HG03097 (cell line): ENCODE measurements at regions not wholly inside any gene's neighbourhood (a gene's known extent, or its start where the extent isn't known, plus 50 kb on each side); places are given as distances from the start of the nearest gene placed in this dataset.
"Not testable (repeated sequence)": the region's sequence is repeated elsewhere in the genome, so short reads cannot be mapped to it uniquely, and the experiment has no call there.

Experiments used
- ATAC-seq: cut with Tn5 transposase; IDR thresholded peaks from one replicate; pipeline ENCODE4 v1.9.1; 2021; ENCODE audit not compliant: unreplicated experiment, low FRiP score

DNA sequence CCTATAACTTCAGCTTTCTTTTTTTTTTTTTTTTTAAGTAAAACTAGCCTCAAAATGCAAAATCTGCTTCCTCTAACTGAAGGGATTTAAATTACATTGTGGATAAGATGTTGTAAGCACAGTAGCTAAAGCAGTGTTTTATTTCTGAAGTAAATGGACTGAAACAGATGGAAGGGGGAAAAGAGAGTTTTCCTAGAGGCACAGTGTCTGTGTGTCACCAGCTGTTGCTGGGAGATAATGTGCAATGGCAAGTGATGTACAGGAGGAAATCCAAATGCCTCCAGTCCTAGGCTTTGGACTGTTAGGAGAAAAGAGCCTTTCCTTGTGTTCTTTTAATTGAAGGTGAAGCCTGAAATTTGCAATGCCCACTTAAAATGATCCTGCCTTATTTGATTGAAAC, 672.1 kb downstream of the GRXCR1 start:
- ATAC-seq, result no peak

DNA sequence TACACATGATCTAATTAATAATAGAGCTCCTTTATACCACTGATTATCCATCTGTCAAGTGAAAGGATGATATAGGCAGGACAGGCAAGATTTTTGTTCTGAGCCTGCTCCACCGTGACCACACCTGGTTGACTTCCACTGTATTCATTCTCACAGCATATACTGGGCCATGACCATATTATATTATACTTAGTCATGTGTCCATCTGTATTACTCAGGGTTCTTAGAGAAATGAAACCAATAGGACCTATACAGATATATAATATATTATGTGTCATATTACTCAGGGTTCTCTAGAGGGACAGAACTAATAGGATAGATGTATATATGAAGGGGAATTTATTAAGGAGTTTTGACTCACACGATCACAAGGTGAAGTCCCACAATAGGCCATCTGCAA, 675.1 kb downstream of the GRXCR1 start:
- no peak for ATAC-seq

DNA sequence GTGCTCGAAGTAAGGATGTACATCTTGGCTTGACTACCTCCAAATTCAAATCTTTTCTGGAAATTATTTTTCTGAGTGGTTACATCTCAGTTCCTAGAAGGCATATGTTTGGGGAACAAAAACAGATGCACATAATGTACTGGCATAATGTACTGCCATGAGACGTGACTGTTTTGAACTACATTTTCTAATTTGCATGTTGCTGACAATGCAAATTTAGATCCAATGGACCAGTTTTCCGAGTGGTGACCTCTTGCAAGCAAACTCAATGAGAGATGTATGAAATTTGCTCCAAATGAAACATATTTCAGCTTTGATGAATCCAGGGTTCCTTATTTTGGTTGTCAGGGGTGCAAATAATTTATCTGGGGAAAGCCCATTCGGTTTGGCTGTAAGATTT, 694.3 kb downstream of the GRXCR1 start:
- no peak for ATAC-seq

DNA sequence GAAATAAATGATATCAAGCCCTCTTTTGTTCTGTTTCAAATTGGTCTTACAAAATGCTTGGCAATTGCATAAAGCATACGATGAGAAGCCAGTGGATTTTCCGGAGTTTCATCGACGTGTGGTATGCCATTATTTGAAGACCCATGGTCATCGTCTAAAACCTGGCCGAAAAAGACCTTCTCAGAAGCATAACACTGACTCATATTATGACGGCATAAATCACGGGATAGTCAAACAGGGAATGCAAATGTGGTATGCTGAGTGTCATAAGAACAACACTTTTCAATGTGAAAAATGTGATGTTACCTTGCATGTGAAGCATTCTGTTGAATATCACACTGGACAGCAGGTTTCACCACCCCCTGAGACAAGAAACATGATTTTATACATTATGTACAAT, 695.2 kb downstream of the GRXCR1 start:
- ATAC-seq, result no peak

DNA sequence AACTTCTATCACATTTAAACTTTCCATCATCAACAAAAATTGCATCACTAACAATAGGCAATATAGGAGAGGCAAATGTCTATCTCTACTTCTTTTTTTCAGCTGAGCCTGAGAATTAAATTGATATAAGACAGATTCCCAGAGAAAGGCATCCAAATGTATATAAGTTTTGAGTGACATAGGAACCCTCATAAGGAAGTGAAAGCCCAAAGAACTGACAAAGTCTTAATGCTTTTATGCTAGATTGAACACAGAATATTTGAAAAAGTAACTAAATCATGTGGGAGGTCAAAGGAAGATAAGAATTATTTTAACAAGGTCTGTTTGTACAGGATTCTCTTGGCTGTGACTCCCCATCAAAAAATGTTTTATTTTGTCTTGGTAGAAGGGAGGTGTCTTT, 714.9 kb downstream of the GRXCR1 start:
- ATAC-seq, result no peak

DNA sequence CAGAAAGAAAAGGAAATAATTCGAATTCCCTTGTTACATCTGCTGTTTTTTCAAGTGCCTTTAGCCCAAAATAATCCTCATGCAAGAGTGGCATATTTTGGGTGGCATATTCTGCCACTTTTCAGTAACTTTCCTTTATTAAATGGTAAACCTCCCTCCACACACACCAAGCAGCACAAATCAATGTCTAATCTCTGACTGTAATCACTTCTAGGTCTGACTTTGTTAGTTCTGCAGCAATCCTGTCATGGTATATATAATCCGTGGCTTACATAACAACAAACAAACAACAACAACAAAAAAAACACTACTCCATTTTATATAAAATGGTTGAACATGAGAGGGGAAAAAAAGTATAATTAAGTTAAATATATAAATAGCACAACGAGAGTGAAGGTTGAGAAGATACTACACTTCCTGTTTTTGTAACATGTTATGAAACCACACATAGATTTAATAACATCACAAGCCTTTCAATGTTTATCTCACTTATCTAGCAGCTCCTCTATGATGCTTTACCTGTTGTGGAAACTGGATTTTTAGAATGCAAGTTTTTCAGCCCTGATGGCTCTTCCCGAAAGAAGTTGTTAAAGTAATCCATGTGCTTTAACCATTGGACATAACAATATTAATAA, 715.4 kb downstream of the GRXCR1 start:
- ATAC-seq, result no peak

DNA sequence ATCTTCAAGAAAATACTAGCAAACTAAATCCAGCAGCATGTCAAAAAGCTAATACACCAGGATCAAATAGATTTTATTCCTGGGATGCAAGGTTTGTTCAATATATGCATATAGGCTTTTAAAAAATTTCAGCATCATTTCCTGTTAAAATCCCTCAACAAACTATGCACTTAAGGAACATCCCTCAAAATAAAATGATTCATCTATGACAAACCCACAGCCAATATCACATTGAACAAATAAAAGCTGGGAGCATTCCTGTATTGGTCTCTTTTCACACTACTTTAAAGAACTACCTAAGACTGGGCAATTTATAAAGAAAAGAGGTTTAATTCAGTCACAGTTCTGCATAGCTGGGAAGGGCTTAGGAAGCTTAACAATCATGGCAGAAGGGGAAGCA, 726.7 kb downstream of the GRXCR1 start:
- ATAC-seq, result no peak

DNA sequence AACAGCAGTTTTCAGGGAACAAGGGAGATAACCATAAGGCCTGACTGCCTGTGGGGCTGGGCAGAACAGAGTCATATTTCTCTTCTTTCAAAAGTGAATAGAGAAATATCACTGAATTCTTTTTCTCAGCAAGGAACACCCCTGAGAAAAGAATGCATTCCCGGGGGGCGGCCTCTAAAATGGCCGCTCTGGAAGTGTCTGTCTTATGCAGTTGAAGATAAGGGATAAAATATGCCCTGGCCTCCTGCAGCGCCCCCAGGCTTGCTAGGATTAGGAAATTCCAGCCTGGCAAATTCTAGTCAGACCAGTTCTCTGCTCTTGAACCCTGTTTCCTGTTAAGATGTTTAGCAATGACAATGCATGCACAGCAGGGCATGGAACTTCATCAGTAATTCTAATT, 745.4 kb downstream of the GRXCR1 start:
- ATAC-seq, result not testable (repeated sequence)

DNA sequence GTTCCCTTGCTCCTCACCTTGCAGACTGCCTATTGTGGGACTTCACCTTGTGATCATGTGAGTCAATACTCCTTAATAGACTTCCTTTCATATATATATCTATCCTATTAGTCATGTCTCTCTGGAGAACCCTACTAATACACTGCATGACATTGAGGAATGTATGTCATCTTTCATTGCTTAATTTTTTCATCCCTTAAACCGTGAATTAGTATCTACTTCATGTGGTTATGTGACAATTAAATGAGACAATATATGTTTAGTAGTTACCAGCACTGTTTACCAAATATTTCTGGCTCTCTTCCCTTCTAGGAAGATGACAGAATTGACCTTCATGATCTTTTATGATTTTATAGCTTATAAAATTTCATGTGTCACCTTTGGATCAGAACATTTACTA, 759.5 kb downstream of the GRXCR1 start:
- ATAC-seq, result no peak

DNA sequence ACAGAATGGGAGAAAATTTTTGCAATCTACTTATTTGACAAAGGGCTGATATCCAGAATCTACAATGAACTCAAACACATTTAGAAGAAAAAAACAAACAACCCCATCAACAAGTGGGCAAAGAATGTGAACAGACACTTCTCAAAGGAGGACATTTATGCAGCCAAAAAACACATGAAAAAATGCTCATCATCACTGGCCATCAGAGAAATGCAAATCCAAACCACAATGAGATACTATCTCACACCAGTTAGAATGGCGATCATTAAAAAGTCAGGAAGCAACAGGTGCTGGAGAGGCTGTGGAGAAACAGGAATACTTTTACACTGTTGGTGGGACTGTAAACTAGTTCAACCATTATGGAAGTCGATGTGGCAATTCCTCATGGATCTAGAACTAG, 767.0 kb downstream of the GRXCR1 start:
- ATAC-seq, result not testable (repeated sequence)

DNA sequence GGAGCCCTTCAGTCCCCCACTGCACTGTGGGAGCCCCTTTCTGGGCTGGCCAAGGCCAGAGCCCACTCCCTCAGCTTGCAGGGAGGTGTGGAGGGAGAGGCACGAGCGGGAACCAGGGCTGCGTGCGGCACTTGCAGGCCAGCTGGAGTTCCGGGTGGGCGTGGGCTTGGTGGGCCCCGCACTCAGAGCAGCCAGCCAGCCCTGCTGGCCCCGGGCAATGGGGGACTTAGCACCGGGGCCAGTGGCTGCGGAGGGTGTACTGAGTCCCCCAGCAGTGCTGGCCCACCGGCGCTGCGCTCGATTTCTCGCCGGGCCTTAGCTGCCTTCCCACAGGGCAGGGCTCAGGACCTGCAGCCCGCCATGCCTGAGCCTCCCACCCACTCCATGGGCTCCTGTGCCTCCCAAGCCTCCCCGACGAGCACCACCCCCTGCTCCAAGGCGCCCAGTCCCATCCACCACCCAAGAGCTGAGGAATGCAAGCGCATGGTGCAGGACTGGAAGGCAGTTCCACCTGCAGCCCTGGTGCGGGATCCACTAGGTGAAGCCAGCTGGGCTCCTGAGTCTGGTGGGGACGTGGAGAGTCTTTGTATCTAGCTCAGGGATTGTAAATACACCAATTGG, 776.2 kb downstream of the KCTD8 start:
- not testable (repeated sequence) for ATAC-seq

DNA sequence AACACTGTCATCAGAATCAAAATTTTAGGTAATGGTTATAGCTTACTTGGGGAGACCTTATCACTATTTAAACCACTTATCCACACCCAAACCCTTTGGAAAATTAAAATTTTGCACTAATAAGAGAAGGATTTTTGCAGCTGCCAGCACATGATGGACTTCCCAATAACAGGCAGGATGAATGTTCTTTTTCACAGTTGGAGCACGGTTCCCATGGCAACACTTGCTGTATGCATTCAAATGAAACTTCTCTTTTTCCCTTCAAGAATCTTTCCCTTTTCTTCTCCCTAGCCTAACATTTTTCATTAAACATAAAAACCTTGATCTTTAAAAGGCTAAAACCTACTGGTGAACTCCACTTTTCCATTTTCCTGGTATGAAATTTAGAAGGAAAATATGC, 768.2 kb downstream of the KCTD8 start:
- ATAC-seq, result no peak

DNA sequence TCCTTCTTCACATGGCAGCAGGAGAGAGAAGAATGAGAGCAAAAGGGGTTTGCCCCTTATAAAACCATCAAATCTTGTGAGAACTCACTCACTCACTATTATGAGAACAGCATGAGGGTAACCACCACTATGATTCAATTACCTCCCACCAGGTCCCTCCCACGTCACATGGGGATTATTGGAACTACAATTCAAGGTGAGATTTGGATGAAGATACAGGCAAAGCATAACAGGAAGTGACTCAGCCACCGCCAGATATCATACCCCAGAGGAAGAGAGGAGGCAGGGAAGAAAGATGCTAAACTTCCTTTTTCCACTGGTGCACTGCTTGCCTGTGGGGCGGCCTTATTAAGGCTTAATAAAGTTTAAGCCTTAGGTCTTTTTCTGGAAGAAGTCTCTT, 766.1 kb downstream of the KCTD8 start:
- ATAC-seq, result no peak

DNA sequence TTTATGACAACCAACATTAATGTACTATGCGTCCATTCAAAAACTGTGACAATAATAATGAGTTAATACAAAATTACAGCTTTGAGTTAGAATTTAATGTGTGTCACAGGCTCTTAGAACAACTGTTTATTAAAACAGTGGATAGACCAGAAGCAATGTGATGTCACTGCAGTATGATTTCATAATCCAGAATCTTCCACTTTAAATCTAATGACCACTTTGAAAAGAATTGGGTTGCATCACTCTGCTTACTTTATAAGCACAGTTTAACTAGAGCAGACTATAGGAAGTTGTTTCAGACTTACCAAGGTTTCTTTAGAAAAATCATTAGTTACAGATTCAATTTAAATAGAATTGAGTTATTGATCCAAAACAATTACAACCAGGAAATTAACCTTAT, 758.5 kb downstream of the KCTD8 start:
- ATAC-seq, result no peak

DNA sequence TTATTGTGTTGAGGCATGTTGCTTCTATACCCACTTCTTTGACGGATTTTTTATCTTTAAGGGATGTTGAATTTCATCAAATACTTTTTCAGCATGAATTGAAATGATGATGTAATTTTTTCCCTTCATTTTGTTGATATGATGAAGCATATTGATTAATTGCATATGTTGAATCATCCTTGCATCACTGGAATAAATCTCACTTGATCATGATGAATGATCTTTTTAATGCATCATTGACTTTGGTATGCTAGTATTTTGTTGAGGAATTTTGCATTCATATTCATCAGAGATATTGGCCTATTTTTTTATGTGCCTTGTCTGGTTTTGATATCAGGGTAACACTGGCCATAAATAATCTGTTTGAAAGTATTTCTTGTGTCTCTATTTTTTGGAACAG, 754.7 kb downstream of the KCTD8 start:
- no peak for ATAC-seq

DNA sequence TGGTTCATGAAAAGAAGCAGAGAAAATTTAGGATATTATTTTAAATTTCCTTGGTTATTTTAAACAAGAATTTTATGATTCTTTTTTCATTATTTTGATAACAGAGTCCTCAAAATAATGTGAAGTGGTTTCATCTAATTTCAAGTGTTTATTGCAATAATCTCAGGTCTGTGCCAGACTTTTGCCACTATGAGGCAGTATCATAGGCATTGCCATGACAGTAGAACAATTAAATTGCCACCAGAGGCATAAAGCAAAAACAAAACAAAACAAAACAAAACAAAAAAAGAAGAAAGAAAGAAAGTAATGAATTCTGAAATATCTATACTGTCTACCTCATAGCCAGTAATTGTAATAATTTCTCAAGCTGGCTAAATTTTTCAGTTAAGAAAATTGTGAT, 739.2 kb downstream of the KCTD8 start:
- ATAC-seq, result no peak

DNA sequence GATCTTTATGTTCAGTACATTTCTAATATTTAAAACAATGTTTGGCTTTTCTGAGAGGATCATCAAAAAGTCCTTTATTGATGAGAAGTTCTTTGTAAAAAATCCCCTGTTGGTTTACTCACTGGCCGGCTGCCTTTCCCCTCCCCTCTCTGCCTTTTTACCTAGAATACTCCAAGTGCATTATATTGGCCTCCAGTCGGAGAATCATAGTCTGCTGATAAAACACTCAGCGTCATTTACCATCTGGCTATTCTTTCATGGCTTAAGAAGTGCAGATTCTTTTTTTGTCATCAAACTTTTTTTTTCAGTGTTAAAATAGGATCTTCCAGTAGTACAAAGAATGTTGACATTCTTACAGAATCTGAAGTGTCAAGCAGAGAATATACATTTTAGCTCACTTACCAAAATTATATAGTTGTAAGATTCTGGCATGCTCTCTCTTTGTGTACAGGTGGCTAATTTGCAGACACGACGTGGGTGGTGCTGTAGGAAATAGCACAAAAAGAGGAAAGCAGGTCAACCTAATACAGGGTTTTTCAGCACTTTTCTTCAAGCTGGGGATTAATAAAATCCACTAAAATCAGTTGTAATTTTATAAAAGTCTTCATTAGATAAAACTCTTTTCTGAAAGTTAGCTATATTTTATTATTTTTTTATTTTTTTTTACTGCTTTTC, 731.8 kb downstream of the KCTD8 start:
- ATAC-seq, result no peak

DNA sequence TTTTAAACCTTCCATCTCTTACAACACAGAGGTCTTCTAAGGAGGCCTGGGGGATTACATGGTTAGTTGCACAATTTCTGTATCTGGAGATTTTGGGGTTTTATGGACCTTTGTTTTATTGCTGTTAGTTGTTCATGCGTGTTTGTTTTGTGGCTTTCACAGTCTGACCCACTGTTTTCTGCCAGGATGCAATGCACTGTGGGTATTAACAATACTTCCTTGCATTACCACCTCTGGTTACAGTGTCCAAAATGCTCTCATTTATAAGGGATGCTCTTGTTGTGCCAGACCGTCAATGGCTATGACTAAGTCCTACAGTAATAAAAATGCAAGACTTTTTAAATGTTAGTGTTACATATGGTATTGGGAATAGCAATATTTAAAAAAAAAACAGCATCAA, 730.2 kb downstream of the KCTD8 start:
- ATAC-seq, result no peak

DNA sequence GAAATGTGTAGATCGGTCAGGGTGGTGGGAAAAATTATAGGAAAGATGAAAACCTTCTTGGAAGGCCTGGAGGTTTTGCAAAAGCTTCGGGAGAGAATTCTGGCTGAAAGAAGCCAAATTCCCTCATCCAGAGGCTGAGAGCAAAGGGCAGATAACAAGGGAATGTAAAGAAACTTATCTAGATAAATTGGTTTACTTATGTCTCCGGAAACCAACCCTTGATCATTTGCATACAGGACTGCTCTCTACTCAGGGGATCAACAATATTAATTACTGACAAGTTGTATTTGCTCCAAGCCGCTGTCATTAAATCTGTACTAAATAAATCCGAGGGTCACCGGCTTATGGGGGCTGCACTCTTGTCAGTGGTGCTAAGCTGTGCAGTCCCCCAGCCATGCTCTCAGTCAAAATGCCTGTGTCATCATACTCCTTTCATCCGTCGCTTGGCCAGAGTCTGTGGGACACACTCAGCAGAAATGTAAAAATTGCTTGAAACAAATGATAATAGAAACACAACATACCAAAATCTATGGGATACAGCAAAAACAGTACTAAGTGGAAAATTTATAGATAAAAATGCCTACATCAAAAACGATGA, 715.7 kb downstream of the KCTD8 start:
- no peak for ATAC-seq

DNA sequence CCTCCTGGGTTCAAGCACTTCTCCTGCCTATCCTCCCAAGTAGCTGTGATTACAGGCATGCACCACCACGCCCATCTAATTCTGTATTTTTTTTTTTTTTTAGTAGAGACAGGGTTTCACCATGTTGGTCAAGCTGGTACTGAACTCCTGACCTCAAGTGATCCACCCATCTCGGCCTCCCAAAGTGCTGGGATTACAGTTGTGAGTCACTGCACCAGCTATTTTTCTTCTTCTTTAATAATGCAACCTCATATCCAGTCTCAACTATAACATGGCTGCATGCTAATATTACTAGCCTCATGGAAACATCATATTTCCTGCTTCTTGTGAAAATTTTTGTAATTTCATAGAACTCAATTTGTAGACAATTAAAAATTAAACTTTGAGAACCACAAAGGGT, 706.5 kb downstream of the KCTD8 start:
- ATAC-seq, result no peak

DNA sequence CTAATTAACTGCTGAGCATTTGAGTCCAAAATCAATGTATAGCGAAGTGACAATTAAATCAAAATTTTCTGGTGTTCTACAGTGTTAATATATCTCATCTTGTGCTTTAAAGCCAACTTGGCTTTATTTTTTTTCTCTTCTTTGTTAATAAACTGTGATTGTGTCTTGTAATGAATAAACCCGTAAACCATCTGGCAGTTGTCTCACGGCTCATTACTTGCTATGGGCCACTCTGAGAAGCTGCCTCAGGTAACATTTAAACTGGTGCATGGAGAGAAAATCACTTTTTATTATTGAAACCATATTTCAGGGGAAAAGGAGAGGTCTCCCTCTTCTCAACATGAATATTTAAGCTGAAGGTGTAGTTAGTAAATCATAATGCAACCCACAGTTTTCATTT, 694.0 kb downstream of the KCTD8 start:
- ATAC-seq, result no peak

DNA sequence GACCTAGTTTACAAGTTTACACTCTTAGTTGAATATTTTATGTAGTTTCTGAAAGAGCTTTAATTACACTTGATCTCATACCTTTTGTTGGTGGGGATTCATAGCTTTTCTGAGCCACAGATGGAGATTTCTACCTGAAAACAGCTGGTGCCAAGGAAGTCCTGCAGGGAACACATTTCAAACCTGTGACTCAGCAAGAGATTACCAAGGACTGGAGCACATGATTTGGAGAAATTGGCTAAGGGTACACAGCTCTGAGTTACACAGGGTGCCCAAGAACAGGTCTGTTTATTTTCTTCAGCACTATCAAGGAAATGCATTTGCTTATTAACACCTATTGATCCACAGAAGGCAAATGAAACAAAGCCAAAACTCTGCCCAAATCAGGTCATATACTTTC, 691.5 kb downstream of the KCTD8 start:
- ATAC-seq, result no peak
